IPS-20b (cell line): ENCODE measurements at regions not wholly inside any gene's neighbourhood (a gene's known extent, or its start where the extent isn't known, plus 50 kb on each side); places are given as distances from the start of the nearest gene placed in this dataset.

ENCODE experiments used
- H3K27ac ChIP-seq: one replicate; pipeline ENCODE4 v1.5.1; 2013; ENCODE audit warnings: low read length
- H3K27me3 ChIP-seq: 2 replicates; pipeline ENCODE4 v1.6.1; 2013; ENCODE audit warnings: mild to moderate bottlenecking, low read length, inconsistent platforms; ENCODE audit not compliant: insufficient read depth
- H3K36me3 ChIP-seq: 2 replicates; pipeline ENCODE4 v1.6.1; 2013; ENCODE audit warnings: low read depth, mild to moderate bottlenecking, inconsistent platforms, low read length, moderate library complexity; ENCODE audit not compliant: insufficient read depth
- H3K4me1 ChIP-seq: 2 replicates; pipeline ENCODE4 v1.6.1; 2013; ENCODE audit warnings: mild to moderate bottlenecking, control low read depth, inconsistent platforms, low read length, moderate library complexity; ENCODE audit not compliant: insufficient read depth
- H3K4me3 ChIP-seq: 2 replicates; pipeline ENCODE4 v1.5.1; 2013; ENCODE audit warnings: mild to moderate bottlenecking, low read length, inconsistent platforms
- H3K9ac ChIP-seq: 2 replicates; pipeline ENCODE4 v1.6.1; 2013; ENCODE audit warnings: low read depth, mild to moderate bottlenecking, inconsistent platforms, low read length, moderate library complexity
- H3K9me3 ChIP-seq: 2 replicates; pipeline ENCODE4 v1.6.1; 2013; ENCODE audit warnings: mild to moderate bottlenecking, low read depth, low read length, inconsistent platforms; ENCODE audit not compliant: insufficient read depth

GRCh38 chr4:112931001-112931400, 118.5 kb upstream of the ANK2 start:
- Histone ChIP-seq H3K27me3 (no peaks in the 10 kb centered on the region), H3K27ac (no peak overlapping the region), H3K4me1 (no peaks in the 10 kb centered on the region), H3K9ac (no peak overlapping the region), H3K9me3 (peaks cover 2% of the 10 kb centered on the region; the same call in 1 of the 2 replicates), H3K36me3 (no peaks in the 10 kb centered on the region), H3K4me3 (no peak overlapping the region)

GRCh38 chr4:112933790-112934189, 115.7 kb upstream of the ANK2 start:
- Histone ChIP-seq H3K4me3 (no peak overlapping the region), H3K9me3 (peaks cover 2% of the 10 kb centered on the region; the same call in 1 of the 2 replicates), H3K27ac (no peak overlapping the region), H3K4me1 (no peaks in the 10 kb centered on the region), H3K36me3 (no peaks in the 10 kb centered on the region), H3K27me3 (no peaks in the 10 kb centered on the region), H3K9ac (no peak overlapping the region)

- H3K9me3 ChIP-seq, result peaks cover 2% of the 10 kb centered on the region; the same call in 1 of the 2 replicates
Observed at GRCh38 chr4:112938461-112939058, 110.9 kb upstream of the ANK2 start.

GRCh38 chr4:112939901-112940300, 109.6 kb upstream of the ANK2 start:
- no peaks in the 10 kb centered on the region for H3K27me3 ChIP-seq
- peaks cover 2% of the 10 kb centered on the region; the same call in 1 of the 2 replicates for H3K9me3 ChIP-seq
- no peak overlapping the region for H3K9ac ChIP-seq
- no peak overlapping the region for H3K27ac ChIP-seq
- no peaks in the 10 kb centered on the region for H3K4me1 ChIP-seq
- no peak overlapping the region for H3K4me3 ChIP-seq
- no peaks in the 10 kb centered on the region for H3K36me3 ChIP-seq

More at GRCh38 chr4:112938461-112939058, 110.9 kb upstream of the ANK2 start:
- Histone ChIP-seq H3K27me3 (no peaks in the 10 kb centered on the region), H3K4me1 (no peaks in the 10 kb centered on the region), H3K9ac (no peak overlapping the region), H3K4me3 (no peak overlapping the region), H3K36me3 (no peaks in the 10 kb centered on the region), H3K27ac (no peak overlapping the region)

- H3K27me3 ChIP-seq, result no peaks in the 10 kb centered on the region
- H3K27ac ChIP-seq, result no peak overlapping the region
- no peak overlapping the region for H3K4me3 ChIP-seq
- H3K4me1 ChIP-seq, result no peaks in the 10 kb centered on the region
- no peak overlapping the region for H3K9ac ChIP-seq
- no peaks in the 10 kb centered on the region for H3K36me3 ChIP-seq
- H3K9me3 ChIP-seq, result peaks cover 2% of the 10 kb centered on the region; the same call in 1 of the 2 replicates
Observed at GRCh38 chr4:112940336-112940735, 109.1 kb upstream of the ANK2 start.

- H3K4me1 ChIP-seq, result no peaks in the 10 kb centered on the region
- no peak overlapping the region for H3K9ac ChIP-seq
- H3K4me3 ChIP-seq, result no peak overlapping the region
- no peaks in the 10 kb centered on the region for H3K36me3 ChIP-seq
- H3K9me3 ChIP-seq, result no peaks in the 10 kb centered on the region
- H3K27me3 ChIP-seq, result no peaks in the 10 kb centered on the region
- H3K27ac ChIP-seq, result no peak overlapping the region
Observed at GRCh38 chr4:112942077-112942476, 107.4 kb upstream of the ANK2 start.

- H3K27ac ChIP-seq, result no peak overlapping the region
- no peak overlapping the region for H3K9ac ChIP-seq
- no peaks in the 10 kb centered on the region for H3K9me3 ChIP-seq
- H3K27me3 ChIP-seq, result no peaks in the 10 kb centered on the region
- no peak overlapping the region for H3K4me3 ChIP-seq
- H3K4me1 ChIP-seq, result no peaks in the 10 kb centered on the region
- H3K36me3 ChIP-seq, result no peaks in the 10 kb centered on the region
Observed at GRCh38 chr4:112942997-112943396, 106.5 kb upstream of the ANK2 start.

GRCh38 chr4:112944006-112944405, 105.4 kb upstream of the ANK2 start:
- Histone ChIP-seq H3K4me3 (no peak overlapping the region), H3K9ac (no peak overlapping the region), H3K4me1 (no peaks in the 10 kb centered on the region), H3K9me3 (no peaks in the 10 kb centered on the region), H3K36me3 (no peaks in the 10 kb centered on the region), H3K27ac (no peak overlapping the region), H3K27me3 (no peaks in the 10 kb centered on the region)

GRCh38 chr4:112946127-112946526, 103.3 kb upstream of the ANK2 start:
- no peaks in the 10 kb centered on the region for H3K27me3 ChIP-seq
- H3K36me3 ChIP-seq, result no peaks in the 10 kb centered on the region
- no peak overlapping the region for H3K4me3 ChIP-seq
- H3K9ac ChIP-seq, result no peak overlapping the region
- H3K27ac ChIP-seq, result no peak overlapping the region
- H3K4me1 ChIP-seq, result no peaks in the 10 kb centered on the region
- no peaks in the 10 kb centered on the region for H3K9me3 ChIP-seq

GRCh38 chr4:112947616-112948015, 101.8 kb upstream of the ANK2 start:
- Histone ChIP-seq H3K27me3 (no peaks in the 10 kb centered on the region), H3K9ac (no peak overlapping the region), H3K4me3 (no peak overlapping the region), H3K4me1 (no peaks in the 10 kb centered on the region), H3K27ac (no peak overlapping the region), H3K9me3 (no peaks in the 10 kb centered on the region), H3K36me3 (no peaks in the 10 kb centered on the region)

GRCh38 chr4:112951362-112952312, 97.8 kb upstream of the ANK2 start:
- no peaks in the 10 kb centered on the region for H3K9me3 ChIP-seq
- H3K9ac ChIP-seq, result no peak overlapping the region
- H3K36me3 ChIP-seq, result no peaks in the 10 kb centered on the region

GRCh38 chr4:112952313-112952700, 97.1 kb upstream of the ANK2 start:
- Histone ChIP-seq H3K9ac (no peak overlapping the region), H3K4me3 (no peak overlapping the region), H3K4me1 (peaks cover 5% of the 10 kb centered on the region; the same call in 1 of the 2 replicates), H3K36me3 (no peaks in the 10 kb centered on the region), H3K27ac (no peak overlapping the region), H3K27me3 (no peaks in the 10 kb centered on the region), H3K9me3 (no peaks in the 10 kb centered on the region)

More at GRCh38 chr4:112951362-112952312, 97.8 kb upstream of the ANK2 start:
- H3K27me3 ChIP-seq, result no peaks in the 10 kb centered on the region
- no peak overlapping the region for H3K27ac ChIP-seq
- peaks cover 5% of the 10 kb centered on the region; the same call in 1 of the 2 replicates for H3K4me1 ChIP-seq
- no peak overlapping the region for H3K4me3 ChIP-seq
